M059J (cell line): ENCODE measurements at regions not wholly inside any gene's neighbourhood (a gene's known extent, or its start where the extent isn't known, plus 50 kb on each side); places are given as distances from the start of the nearest gene placed in this dataset.
"Not testable (repeated sequence)": the region's sequence is repeated elsewhere in the genome, so short reads cannot be mapped to it uniquely, and the experiment has no call there.

ENCODE experiments used
- DNase-seq: peaks from one replicate; pipeline ENCODE4 v3.0.0-alpha.2; 2012; ENCODE audit warnings: low read depth

DNA sequence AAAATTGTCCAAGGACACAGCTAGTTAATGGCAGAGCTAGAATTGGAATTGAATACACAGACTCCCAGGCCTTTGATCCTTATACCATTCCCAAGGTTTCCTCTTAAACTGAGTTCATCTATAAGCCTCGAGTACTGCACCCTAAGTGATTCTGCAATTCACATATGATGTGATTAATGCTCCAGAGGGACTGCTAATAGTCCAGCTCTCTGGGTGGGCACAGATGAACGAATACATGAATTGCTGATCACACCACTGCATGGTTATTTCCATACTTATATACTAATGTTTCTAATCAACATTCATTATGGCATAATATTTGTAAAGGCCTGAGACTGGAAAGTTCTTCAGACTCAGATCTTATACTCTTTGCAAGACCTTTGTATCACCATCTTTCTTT is 101.8 kb downstream of the NUFIP1 start:
- DNase-seq: no peak

DNA sequence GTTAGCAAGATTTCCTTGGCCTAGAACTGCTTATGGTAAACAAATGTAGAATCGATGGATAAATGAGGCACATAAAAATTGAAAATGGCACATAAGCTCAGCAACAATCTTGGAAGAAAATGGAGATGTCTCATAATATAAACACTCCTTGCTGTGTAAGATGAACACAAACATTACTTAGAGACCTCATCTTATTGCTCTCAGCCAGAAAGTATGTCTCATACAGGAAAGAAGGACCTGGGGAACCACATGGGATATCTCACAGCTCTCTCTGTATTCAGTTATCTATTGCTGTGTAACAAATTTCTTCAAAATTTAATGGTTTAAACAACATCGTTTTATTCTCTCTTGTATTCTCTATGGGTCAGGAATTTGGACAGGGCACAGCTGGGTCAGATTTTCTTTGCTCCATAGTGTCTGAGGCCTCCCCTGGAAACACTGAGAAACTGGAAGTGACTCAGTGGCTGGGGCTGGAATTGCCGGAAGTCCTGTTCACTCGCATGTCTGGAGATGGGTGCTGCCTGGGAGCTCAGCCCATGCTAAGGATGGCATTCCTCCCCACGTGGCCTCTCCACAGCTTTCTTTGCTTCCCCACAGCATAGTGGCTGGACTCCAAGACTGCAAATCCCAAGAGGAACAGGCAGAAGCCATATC is 105.1 kb downstream of the NUFIP1 start:
- DNase-seq: peak; percentile 80

DNA sequence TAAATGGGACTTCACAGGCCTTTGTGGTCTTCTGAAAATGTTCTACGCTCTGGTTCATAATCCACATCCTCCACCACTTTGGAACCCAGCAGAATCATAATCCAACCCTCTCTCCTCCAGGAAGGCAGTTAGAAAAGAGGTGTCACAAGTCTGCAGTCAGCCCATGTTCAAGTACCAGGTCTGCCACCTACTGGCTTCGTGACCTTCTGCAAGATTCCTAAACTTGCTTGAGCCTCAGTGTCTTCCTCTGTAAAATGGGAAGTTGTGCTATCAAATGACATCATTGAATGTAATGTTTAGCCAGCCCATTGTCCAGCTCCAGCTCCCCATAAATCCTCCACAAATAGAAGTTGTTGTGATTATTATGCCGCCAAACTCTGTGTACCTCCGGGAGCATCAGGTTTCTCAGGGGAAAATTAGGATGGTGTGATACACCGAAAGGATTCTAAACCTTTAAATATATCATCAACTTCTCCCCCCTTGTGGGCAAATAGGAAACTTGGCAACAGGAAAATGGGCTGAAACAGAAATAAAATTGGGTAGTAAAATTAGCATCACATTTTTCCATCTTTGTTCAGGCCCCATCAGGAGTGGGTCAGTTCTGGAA is 109.7 kb downstream of the NUFIP1 start:
- peak; percentile 45 for DNase-seq

DNA sequence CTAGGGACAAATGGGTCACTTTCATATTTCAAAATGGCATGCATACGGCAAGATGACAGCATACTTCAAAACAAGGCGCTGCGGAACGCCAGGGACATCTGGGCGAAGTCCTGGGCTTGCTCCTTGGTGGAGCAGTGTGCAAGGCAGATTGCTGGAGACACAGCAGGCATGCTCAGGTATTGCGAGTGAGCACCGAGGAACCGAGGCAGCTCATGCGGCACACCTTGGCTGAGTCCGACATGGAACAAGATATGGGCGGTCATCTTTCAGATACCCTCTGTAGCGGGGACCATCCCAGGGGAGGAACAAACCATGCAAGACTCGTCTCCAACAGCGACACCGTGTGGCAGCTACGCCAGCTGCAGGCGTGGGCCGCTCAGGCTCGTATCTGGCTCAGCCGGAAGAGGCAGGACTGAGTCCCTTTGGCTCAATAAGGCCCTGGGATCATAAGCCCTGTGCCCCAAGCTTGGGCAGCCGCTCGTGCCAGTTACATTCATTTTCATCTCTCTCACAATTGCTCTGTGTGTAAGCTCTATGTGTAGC is 112.4 kb downstream of the NUFIP1 start:
- no peak for DNase-seq

DNA sequence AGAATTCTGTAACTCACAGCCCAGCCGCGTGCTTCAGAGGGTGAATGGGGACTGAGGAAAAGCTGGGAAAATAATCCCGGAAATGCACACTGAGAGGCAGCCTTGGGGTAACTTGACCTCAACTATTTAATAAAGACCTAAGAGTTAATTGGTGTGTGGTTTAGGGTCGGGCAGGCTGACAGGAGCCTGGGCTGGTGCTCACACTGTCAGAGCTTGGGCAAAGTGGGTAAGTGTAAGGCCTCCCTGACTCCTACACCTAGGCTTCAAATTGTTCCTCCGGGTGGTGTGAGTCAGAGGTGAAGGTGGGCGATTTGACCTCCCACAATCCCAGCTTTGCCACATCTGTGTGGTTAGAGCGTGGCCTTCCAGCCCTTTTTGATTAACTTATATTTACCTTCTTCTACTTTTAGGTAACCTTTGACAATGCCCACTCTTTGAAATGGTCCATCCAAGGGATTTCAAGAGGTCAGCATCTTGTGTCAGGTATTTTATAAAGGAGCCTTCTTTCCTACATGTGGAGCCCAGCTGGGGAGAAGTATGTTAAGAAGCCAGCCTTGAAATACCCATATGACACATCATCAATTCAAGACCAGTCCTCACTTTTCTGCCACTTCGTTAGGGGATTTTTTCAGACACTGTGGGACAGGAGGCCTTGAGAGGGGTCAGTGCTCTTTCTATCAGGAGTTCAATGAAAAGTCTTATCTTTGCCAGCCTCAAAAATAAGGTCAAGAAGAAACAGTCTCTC is 114.2 kb downstream of the NUFIP1 start:
- DNase-seq: peak; percentile 80

DNA sequence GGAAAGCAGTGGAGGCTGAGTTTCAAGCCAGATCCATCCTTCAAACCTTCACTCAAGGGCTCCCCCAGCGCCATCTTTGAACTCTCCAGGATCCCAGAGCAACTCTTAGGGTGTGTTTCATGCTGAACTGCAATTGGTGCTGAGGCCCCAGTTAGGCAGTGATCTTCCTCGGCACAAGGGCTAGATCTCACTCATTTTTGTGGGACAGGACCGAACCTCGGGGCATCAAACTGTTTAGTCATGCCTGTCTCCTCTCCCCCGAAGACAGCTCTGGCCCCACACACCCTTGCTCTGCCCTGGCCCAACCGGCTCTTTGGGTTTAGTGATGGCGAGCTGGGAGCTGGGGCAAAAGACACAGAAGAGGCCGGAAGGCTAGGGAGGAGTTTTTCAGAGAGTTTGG is 115.1 kb downstream of the NUFIP1 start:
- DNase-seq: no peak

DNA sequence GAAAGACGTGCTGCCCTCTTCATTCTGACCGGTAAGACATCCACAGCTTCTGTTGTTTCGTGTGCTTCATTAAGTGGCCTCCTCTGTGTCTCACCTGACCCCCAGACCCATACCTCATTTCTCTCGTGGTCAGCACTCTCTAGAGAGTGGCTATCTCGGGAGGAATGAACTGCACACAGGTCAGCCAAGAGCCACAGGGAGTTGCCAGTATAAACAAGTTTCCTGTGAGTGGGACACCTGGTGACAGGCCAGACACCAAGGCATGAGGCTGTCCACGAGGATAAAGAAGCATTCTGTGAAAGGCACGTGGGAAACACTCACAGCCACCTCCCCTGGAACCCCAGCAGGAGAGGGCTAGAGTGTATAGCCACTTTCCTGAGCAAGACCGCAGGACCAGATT is 115.8 kb downstream of the NUFIP1 start:
- DNase-seq: no peak

DNA sequence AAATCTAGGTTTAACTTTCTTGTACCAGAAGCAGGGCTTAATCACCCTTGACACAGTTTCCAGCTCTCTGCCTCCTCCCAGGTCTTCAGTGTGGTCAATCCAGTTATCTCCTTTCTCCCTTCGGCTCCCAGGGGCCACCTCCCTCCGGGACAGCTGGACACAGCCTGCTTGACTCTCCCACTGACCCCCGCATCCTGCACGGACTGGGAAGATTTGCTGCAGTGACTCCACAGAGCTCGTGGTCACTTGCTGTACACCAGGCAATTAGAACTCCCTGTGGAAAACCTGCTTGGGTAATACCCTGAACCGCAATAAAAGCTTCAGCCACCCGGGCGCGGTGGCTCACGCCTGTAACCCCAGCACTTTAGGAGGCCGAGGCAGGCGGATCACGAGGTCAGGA is 116.5 kb downstream of the NUFIP1 start:
- DNase-seq: no peak

DNA sequence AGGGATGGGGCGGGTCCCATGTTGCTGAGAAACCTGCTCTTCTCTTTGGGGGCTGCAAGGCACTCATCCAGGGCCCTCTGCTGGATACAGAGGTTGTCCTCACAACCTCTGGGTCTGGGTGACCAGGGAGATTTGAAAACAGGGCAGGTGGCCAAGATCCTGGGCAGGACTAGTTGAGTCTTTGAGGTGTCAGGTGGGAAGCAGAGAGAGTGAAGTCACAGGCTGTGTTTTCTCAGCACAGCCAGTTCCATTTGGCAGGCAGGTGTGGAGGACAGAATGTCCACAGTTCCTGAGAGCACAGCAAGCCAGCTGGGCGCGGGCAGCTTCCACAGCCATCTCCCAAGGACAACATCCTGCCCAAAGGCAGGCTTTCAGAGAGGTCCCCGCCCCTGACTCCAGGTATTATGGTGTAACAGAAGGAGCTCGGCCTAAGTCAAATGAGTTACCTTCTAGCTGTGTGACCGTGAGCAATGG is 118.8 kb downstream of the NUFIP1 start:
- no peak for DNase-seq

DNA sequence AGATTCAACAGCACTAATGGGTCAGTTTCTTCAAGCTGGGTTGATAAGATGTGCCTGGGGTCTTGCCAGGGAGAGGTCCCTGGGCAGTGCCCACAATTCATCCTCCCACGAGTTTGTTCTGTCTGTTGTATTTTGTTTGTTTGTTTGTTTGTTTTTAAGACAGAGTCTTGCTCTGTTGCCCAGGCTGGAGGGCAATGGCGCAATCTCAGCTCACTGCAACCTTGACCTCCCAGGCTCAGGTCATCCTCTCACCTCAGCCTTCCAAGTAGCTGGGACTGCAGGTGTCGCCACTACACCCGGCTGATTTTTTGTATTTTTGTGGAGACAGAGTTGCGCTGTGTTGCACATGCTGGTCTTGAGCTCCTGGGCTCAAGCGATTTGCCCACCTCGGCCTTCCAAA is 120.1 kb downstream of the NUFIP1 start:
- no peak for DNase-seq

DNA sequence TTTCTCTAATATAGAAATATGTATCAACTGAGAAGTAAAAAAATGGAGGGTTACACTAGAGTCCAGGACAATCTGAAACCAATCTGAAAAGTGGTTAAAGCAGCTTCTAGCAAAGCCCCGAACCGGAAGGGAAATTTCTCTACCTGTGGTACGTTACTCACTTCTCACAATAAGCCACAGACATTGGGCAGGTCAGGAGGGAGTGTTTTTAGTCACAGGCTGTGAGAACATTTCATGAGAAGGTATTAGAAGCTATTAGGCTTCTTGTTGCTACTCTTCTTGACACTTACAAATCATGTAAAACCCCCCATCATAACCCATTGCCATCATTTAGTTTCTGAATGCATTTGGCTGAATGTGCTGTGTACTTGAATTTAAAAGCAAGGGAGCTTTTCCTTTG is 120.9 kb downstream of the NUFIP1 start:
- DNase-seq: no peak

DNA sequence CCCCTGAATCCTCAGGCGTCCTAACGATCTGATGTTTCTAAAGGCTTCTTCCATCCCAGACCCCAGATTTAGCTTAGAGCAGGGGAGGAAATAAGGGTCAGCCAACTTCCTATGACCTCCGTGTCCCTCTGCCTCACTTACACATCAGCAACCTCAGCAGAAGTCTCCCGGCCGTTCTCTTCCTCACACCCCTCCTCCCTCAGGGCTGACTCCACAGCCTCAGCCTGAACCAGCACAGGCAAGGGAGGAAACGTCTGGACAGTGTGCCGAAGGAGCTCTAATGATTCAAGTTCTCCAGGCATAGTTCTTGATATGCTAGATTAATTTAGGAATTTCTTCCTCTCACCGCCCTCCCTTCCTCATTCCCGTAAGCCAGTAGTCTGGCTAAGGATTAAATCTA is 121.4 kb downstream of the NUFIP1 start:
- DNase-seq: no peak

DNA sequence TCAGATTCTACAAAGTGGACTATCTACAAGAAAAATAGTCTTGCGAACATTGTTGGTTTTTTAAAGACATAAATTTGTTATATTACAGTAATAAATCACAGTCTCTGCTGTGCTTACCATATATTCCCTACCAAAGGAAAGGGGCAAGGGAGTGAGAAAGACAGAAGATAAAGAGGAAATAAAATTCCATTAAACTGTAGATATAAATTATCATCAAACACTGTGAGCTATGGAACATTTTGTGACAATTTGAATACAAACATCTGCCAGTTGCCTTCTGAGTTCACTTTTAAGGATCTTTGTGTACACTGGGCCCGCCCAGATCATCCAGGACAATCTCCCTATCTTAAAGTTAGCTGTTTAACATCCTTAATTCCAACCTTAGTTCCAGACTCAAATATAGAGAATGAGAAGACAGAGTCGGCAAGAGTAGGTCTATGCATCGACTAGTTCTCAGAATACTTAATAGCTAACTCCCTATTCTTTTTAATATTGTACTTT is 122.8 kb downstream of the NUFIP1 start:
- no peak for DNase-seq

DNA sequence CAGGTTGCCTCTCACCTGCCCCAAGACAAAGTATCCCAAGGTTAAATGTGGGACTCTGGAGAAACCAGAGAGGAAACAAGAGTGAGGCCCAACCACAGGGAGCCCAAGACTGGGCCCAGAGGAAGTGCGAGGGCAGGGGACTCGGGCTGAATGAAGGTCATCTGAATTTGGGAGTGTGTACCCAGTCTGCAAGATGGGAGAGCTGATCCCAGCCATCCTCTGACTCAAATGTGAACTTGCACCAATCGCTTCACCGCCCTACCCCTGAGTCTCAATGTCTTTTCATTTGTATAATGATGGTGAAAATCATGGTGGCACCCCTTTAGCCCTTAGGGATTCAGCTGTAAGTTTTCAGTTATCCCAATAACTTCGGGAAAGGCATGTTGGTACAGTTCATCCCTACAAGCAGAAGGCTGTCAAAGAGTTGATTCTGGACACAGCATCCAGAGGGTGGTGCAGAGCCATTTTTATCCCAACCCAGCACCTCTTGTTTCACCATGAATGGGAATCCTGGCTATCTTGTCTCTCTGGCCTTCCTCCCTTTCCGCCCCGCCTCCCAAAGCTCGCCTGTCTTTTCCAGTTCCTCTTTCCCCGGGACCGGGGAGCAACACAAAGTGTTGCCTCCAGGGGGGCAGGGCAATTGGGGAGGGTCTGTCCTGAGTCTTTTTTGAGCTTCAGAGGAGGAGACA is 123.4 kb downstream of the NUFIP1 start:
- DNase-seq: no peak

DNA sequence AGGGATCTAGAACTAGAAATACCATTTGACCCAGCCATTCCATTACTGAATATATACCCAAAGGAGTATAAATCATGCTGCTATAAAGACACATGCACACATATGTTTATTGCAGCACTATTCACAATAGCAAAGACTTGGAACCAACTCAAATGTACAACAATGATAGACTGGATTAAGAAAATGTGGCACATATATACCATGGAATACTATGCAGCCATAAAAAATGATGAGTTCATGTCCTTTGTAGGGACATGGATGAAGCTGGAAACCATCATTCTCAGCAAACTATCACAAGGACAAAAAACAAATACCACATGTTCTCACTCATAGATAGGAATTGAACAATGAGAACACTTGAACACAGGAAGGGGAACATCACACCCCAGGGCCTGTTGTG is 125.6 kb downstream of the NUFIP1 start:
- not testable (repeated sequence) for DNase-seq

DNA sequence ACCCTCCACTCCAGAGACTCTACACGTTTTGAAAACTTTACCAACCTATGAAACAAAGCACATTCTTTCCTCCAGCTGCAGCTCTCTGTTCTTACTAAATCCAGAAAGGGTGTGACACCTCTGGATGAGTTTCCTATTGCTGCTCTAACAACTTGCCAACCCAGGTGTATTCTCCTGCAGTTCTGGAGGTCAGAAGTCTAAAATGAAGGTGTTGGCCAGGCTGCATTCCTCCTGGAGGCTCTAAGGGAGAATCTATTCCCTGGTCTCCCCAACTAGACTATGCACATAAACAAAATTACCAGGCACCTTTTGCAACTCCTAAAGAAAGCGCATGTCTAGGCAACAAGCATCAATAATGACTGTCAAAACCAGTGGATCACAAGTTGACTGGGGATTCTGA is 128.8 kb downstream of the NUFIP1 start:
- no peak for DNase-seq

DNA sequence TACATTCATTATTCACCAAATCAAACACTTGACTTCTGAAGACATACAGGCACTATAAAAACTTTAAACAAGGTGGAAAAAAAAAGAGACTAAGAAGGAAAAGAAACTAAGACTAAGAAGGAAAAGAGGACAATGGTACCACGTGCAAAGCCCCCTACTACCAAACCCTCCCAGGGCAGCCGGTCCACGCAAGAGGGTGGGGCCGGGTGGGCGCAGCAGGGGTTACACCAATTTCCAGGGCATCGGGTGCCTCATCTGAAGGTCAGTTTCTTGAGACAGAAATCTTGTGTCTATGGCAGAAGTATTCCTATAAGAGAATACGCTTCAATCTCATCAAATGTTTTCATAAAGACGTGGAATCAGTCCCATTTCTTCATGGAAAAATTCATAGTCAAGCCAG is 131.5 kb downstream of the NUFIP1 start:
- DNase-seq: no peak

DNA sequence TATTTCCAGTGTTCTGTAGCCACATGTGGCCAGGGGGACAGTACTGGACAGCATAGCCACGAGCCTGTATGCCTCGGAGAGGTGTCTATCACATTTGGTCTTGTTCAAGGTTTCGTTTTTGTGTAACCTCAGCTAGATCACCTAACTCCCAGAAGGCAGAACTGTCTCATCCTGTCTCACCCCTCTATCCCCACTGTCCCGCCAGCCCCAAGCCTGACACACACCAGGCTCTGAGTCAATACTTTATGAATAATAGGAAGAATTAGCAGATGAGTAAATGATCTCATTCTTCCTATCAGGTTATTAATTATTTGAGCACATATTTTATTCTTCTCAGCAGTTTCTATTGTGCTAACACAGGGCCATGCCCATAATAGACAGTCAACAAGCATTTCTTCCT is 132.2 kb downstream of the NUFIP1 start:
- no peak for DNase-seq

DNA sequence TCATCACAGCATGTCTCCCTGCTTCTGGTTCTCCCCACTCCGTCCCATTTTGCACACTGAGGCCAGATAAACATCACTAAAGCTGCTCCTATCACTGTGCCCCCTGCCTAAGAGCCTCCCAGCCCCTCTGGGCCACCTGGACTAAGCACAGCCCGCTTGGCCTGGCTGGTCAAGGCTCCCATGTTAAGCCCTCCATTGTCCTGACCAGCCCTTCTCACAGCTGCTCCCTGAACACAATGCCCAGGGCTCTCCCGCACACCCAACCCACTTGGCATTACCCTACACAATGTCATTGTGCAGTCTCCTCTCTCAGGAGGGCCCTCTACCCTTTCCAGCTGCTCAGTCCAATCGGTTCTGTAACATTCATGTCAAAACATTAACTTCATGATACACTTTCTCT is 133.4 kb downstream of the NUFIP1 start:
- DNase-seq: no peak

DNA sequence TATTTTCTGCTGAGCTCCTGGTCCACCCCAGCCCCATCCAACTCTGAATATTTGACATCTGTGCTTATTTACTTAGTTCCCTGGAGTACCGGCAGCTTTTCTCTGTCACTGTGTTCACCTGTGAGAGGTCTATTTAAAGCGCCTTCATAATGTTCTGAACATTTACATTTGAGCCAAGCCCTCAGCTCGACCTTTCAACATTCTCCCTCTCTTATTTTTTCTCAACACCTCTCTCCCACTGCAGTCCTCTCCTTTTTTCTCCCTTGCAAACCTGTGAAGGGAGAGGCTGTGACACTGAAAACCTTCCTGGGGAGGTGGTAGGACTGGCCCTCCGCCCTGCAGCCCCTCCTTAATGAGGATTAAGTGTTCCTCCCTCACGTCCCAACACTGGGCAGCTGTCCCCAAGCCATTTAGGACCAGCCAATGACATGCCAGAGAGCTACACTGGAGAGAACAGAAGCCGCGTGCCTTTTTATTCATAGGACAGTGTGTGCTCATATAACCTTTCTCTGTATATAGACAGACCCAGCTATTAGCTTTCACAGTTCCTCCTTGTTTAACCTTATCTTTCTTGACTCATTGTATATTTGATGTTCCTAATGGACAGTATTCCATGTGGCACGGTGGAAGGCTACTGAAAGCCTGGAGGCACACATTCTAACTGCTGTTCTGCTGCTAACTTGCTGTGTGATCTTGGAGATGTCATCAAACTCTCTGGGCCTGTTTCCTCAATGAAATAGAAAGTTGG is 134.8 kb downstream of the NUFIP1 start:
- no peak for DNase-seq

DNA sequence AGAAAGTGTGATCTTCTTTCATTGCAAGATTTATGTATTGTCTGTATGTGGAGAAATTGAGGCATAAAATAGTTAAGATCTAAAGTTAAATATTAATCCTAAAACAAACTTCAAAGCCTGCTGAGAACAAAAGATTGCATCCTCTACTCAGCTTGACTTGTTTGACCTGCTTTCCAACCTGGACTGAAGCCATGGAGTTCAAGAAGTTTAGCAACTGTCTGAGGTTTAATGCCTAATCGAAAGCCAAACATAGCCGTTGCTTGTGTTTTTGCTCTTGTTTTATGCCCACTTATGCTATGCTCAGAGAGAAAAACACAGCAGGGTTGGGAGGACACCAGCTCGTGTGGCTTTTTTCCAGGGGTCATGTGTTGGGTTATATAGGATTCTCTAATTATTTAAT is 135.6 kb downstream of the NUFIP1 start:
- no peak for DNase-seq
